GM21825 (cell line): ENCODE measurements at regions not wholly inside any gene's neighbourhood (a gene's known extent, or its start where the extent isn't known, plus 50 kb on each side); places are given as distances from the start of the nearest gene placed in this dataset.

Source experiments
- ATAC-seq: cut with Tn5 transposase; IDR thresholded peaks from one replicate; pipeline ENCODE4 v1.9.1; 2021; ENCODE audit warnings: mild to moderate bottlenecking, moderate library complexity; ENCODE audit not compliant: unreplicated experiment

- ATAC-seq: no peak
These were observed 412.2 kb downstream of the MATN1 start for GRCh38 chr1:30310966-30311742.

GRCh38 chr1:30307182-30307581, 416.2 kb downstream of the MATN1 start:
- ATAC-seq: no peak

- ATAC-seq: no peak
These were observed 417.9 kb downstream of the MATN1 start for GRCh38 chr1:30305519-30305918.

GRCh38 chr1:30305061-30305460, 418.3 kb downstream of the MATN1 start:
- ATAC-seq: no peak

GRCh38 chr1:30304080-30304479, 419.3 kb downstream of the MATN1 start:
- no peak for ATAC-seq

GRCh38 chr1:30303387-30303786, 420.0 kb downstream of the MATN1 start:
- ATAC-seq: no peak

GRCh38 chr1:30302858-30303257, 420.5 kb downstream of the MATN1 start:
- ATAC-seq: no peak

- ATAC-seq: no peak
These were observed 422.7 kb downstream of the MATN1 start for GRCh38 chr1:30300669-30301068.

GRCh38 chr1:30299393-30299792, 424.0 kb downstream of the MATN1 start:
- no peak for ATAC-seq

- ATAC-seq: no peak
These were observed 427.7 kb downstream of the MATN1 start for GRCh38 chr1:30295674-30296073.

- no peak for ATAC-seq
These were observed 428.1 kb downstream of the MATN1 start for GRCh38 chr1:30295266-30295665.

GRCh38 chr1:30294508-30294907, 428.9 kb downstream of the MATN1 start:
- no peak for ATAC-seq

- no peak for ATAC-seq
These were observed 430.9 kb downstream of the MATN1 start for GRCh38 chr1:30292451-30292850.

- no peak for ATAC-seq
These were observed 431.9 kb downstream of the MATN1 start for GRCh38 chr1:30291526-30291925.

GRCh38 chr1:30290581-30290980, 432.8 kb downstream of the MATN1 start:
- no peak for ATAC-seq

- no peak for ATAC-seq
These were observed 435.4 kb downstream of the MATN1 start for GRCh38 chr1:30287976-30288375.

- ATAC-seq: no peak
These were observed 436.2 kb downstream of the MATN1 start for GRCh38 chr1:30286988-30287839.

- no peak for ATAC-seq
These were observed 437.0 kb downstream of the MATN1 start for GRCh38 chr1:30286241-30286987.

- no peak for ATAC-seq
These were observed 437.9 kb downstream of the MATN1 start for GRCh38 chr1:30285501-30285932.

- ATAC-seq: no peak
These were observed 438.5 kb downstream of the MATN1 start for GRCh38 chr1:30284728-30285475.

- no peak for ATAC-seq
These were observed 439.2 kb downstream of the MATN1 start for GRCh38 chr1:30284226-30284625.
